HCT116 (cell line): ENCODE measurements at regions not wholly inside any gene's neighbourhood (a gene's known extent, or its start where the extent isn't known, plus 50 kb on each side); places are given as distances from the start of the nearest gene placed in this dataset.

Experiments used
- ATAC-seq: fragments of 200-7000 bp; cut with Tn5 transposase; 2 replicates; pipeline ENCODE4 v1.9.1; 2020; ENCODE audit warnings: mild to moderate bottlenecking, moderate library complexity
- BruUV-seq: library from RNA; stranded (reverse); fragments of 400-500 nt; replicated peaks from 2 replicates; lab custom pipeline; 2021; lab: Mats Ljungman, UMichigan
- CTCF ChIA-PET: fragments of 300-600 bp; sonication (Branson Sonifier 250); formaldehyde crosslinking; loops from one replicate; lab custom pipeline; 2021; ENCODE audit warnings: antibody characterized with exemption; lab: Charles Lee
- POLR2A ChIA-PET: fragments of 300-600, 350-600 bp; sonication (Branson Sonifier 250); formaldehyde crosslinking; loops from one replicate; lab custom pipeline; 2021; ENCODE audit warnings: antibody characterized with exemption; lab: Charles Lee
- RAD21 ChIA-PET, 2 experiments: fragments of 300-600 bp; sonication (Branson Sonifier 250); formaldehyde crosslinking; loops; one replicate each; lab custom pipeline; 2023; ENCODE audit warnings: low total read pairs in 2 of 2; ENCODE audit not compliant: uncharacterized antibody in 2 of 2, unreplicated experiment in 2 of 2, low non-redundant PET in 1 of 2; lab: Charles Lee
- DNase-seq: peaks from one replicate; pipeline ENCODE4 v3.0.0-alpha.2; 2010; ENCODE audit warnings: low read depth, low spot score
- H2AFZ ChIP-seq: fragments of 200-600 bp; shearing (Covaris generic), sonication (generic); 2 replicates; pipeline ENCODE4 v1.6.1; 2017; ENCODE audit warnings: low read depth, mixed run types, mixed read lengths, antibody characterized with exemption, low read length; ENCODE audit not compliant: poor library complexity, severe bottlenecking
- H3K27ac ChIP-seq: 2 replicates; pipeline ENCODE4 v1.5.1; 2012; ENCODE audit warnings: low read depth, low read length
- H3K27me3 ChIP-seq: fragments of 200-600 bp; sonication (generic); 2 replicates; pipeline ENCODE4 v1.6.1; 2016; ENCODE audit warnings: mixed run types, low read length, mixed read lengths; ENCODE audit not compliant: insufficient read depth
- H3K36me3 ChIP-seq, 2 experiments: fragments of 200-500 bp in 1 of 2; fragments of 200-600 bp in 1 of 2; sonication (Bioruptor generic) in 1 of 2; sonication (generic) in 1 of 2; 2 replicates each; pipeline versions ENCODE4 v1.5.1 to v1.6.1; 2014 to 2016; ENCODE audit warnings: low read length in 2 of 2, inconsistent platforms in 1 of 2, mixed read lengths in 1 of 2, mixed run types in 1 of 2; ENCODE audit not compliant: insufficient read depth in 2 of 2, control insufficient read depth in 1 of 2
- H3K4me1 ChIP-seq, 2 experiments: fragments of 200-600 bp in 1 of 2; sonication (generic) in 1 of 2; 2 replicates each; pipeline versions ENCODE4 v1.5.1 to v1.6.1; 2012 to 2017; ENCODE audit warnings: low read length in 2 of 2, inconsistent platforms in 1 of 2, mild to moderate bottlenecking in 1 of 2, mixed read lengths in 1 of 2, mixed run types in 1 of 2, moderate library complexity in 1 of 2; ENCODE audit not compliant: insufficient read depth in 2 of 2, control insufficient read depth in 1 of 2
- H3K4me2 ChIP-seq: fragments of 200-600 bp; sonication (generic); 2 replicates; pipeline ENCODE4 v1.6.1; 2017; ENCODE audit warnings: mixed run types, low read length, mixed read lengths
- H3K4me3 ChIP-seq, 2 experiments: fragments of 200-600 bp in 1 of 2; sonication (generic) in 1 of 2; replicated peaks in 1 of 2; 2 replicates each; pipeline ENCODE4 v1.5.1; 2011 to 2016; ENCODE audit warnings: low read length in 2 of 2, control low read depth in 1 of 2, low read depth in 1 of 2, mild to moderate bottlenecking in 1 of 2, mixed read lengths in 1 of 2, mixed run types in 1 of 2
- H3K79me2 ChIP-seq: fragments of 200-600 bp; sonication (generic); 2 replicates; pipeline ENCODE4 v1.6.1; 2017; ENCODE audit warnings: mild to moderate bottlenecking, mixed run types, low read length, moderate library complexity, mixed read lengths; ENCODE audit not compliant: insufficient read depth
- H3K9ac ChIP-seq: fragments of 200-600 bp; sonication (generic); 2 replicates; pipeline ENCODE4 v1.6.1; 2016; ENCODE audit warnings: low read length, mixed read lengths
- H3K9me2 ChIP-seq: fragments of 200-600 bp; sonication (generic), shearing (Covaris generic); 2 replicates; pipeline ENCODE4 v1.6.1; 2017; ENCODE audit warnings: mixed run types, mild to moderate bottlenecking, moderate library complexity; ENCODE audit not compliant: insufficient read depth
- H3K9me3 ChIP-seq, 2 experiments: fragments of 200-500 bp in 1 of 2; fragments of 200-600 bp in 1 of 2; sonication (Bioruptor generic) in 1 of 2; sonication (generic) in 1 of 2; 2 replicates each; pipeline ENCODE4 v1.6.1; 2014 to 2017; ENCODE audit warnings: low read length in 2 of 2, mixed read lengths in 2 of 2, inconsistent platforms in 1 of 2, low read depth in 1 of 2, mild to moderate bottlenecking in 1 of 2, mixed run types in 1 of 2, moderate library complexity in 1 of 2; ENCODE audit not compliant: control insufficient read depth in 1 of 2, insufficient read depth in 1 of 2
- H4K20me1 ChIP-seq: fragments of 200-600 bp; sonication (generic), shearing (Covaris generic); 2 replicates; pipeline ENCODE4 v1.6.1; 2017; ENCODE audit warnings: mixed run types, mild to moderate bottlenecking, moderate library complexity; ENCODE audit not compliant: insufficient read depth
- ATF3 ChIP-seq: IDR thresholded peaks from 2 replicates; pipeline ENCODE4 v1.6.1; 2012
- CBX3 ChIP-seq: IDR thresholded peaks from 2 replicates; pipeline ENCODE4 v1.6.1; 2012; ENCODE audit warnings: low read depth
- CTCF ChIP-seq, 3 experiments: fragments of 200-600 bp in 1 of 3; sonication (generic) in 1 of 3; IDR thresholded peaks in 2 of 3; conservative IDR thresholded peaks in 1 of 3; 2 replicates each; pipeline ENCODE4 v1.5.1; 2012 to 2017; ENCODE audit warnings: low read depth in 2 of 3, low read length in 2 of 3, antibody characterized with exemption in 1 of 3, borderline replicate concordance in 1 of 3, control low read depth in 1 of 3, mild to moderate bottlenecking in 1 of 3, mixed read lengths in 1 of 3, mixed run types in 1 of 3, moderate library complexity in 1 of 3; ENCODE audit not compliant: insufficient read depth in 1 of 3
- EGR1 ChIP-seq: IDR thresholded peaks from 2 replicates; pipeline ENCODE4 v1.6.1; 2012; ENCODE audit warnings: low read depth
- EZH2 ChIP-seq: fragments of 200-600 bp; sonication (generic); IDR thresholded peaks from 2 replicates; pipeline ENCODE4 v1.6.1; 2017; ENCODE audit warnings: antibody characterized with exemption, mixed run types
- EZH2phosphoT487 ChIP-seq: fragments of 200-600 bp; IDR thresholded peaks from 2 replicates; pipeline ENCODE4 v1.6.1; 2018; ENCODE audit warnings: antibody characterized with exemption, borderline replicate concordance
- FOSL1 ChIP-seq: IDR thresholded peaks from 2 replicates; pipeline ENCODE4 v1.6.1; 2012; ENCODE audit warnings: low read depth
- JUND ChIP-seq: IDR thresholded peaks from 2 replicates; pipeline ENCODE4 v1.6.1; 2012
- MAX ChIP-seq: IDR thresholded peaks from 2 replicates; pipeline ENCODE4 v1.6.1; 2012
- POLR2A ChIP-seq: IDR thresholded peaks from 2 replicates; pipeline ENCODE4 v1.7.0; 2011; ENCODE audit warnings: borderline replicate concordance; ENCODE audit not compliant: insufficient read depth, insufficient read length; ENCODE audit errors: extremely low read depth
- POLR2AphosphoS5 ChIP-seq: IDR thresholded peaks from 2 replicates; pipeline ENCODE4 v1.6.1; 2011; ENCODE audit warnings: mild to moderate bottlenecking, low read depth, low read length, moderate library complexity
- RAD21 ChIP-seq: IDR thresholded peaks from 2 replicates; pipeline ENCODE4 v1.6.1; 2012; ENCODE audit warnings: low read depth, mild to moderate bottlenecking
- REST ChIP-seq: IDR thresholded peaks from 2 replicates; pipeline ENCODE4 v1.6.1; 2012; ENCODE audit warnings: low read depth
- SIN3A ChIP-seq: IDR thresholded peaks from 2 replicates; pipeline ENCODE4 v1.6.1; 2012; ENCODE audit warnings: low read depth
- SP1 ChIP-seq: IDR thresholded peaks from 2 replicates; pipeline ENCODE4 v1.6.1; 2012; ENCODE audit warnings: low read depth
- SRF ChIP-seq: IDR thresholded peaks from 2 replicates; pipeline ENCODE4 v1.6.1; 2012; ENCODE audit warnings: low read depth
- TCF7L2 ChIP-seq: IDR thresholded peaks from 2 replicates; pipeline ENCODE4 v1.7.0; 2011; ENCODE audit warnings: borderline replicate concordance, inconsistent platforms; ENCODE audit not compliant: insufficient read depth, insufficient read length; ENCODE audit errors: extremely low read depth
- YY1 ChIP-seq: IDR thresholded peaks from 2 replicates; pipeline ENCODE4 v1.6.1; 2011; ENCODE audit warnings: low read length, low read depth, moderate library complexity, mild to moderate bottlenecking; ENCODE audit not compliant: insufficient replicate concordance; ENCODE audit errors: extremely low read depth
- ZFX ChIP-seq: fragments of 450-650 bp; IDR thresholded peaks from 2 replicates; pipeline ENCODE4 v1.6.1; 2017
- ZNF274 ChIP-seq: fragments of 200-500 bp; sonication (Bioruptor generic); IDR thresholded peaks from 2 replicates; pipeline ENCODE4 v1.6.1; 2014; ENCODE audit warnings: mild to moderate bottlenecking, low read depth, low read length, inconsistent platforms
- intact Hi-C: fragments of 100-400 bp; cut with micrococcal nuclease; formaldehyde crosslinking; loops from 2 replicates; pipeline ENCODE4 v1.10.0; 2022

DNA sequence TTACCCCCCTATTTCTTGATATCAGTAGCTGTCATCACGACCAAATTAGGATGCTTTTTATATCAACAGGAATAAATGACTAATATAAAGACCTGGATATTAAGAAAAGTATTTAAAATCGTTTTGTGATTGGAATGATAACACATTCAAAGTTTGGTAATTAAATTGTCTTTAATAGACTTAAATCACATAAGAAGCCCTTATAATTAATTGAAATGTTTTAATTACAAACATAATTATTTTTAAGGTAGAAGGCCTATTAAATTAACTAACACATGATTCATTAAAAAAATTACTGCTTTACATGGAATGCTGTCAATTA is 412.4 kb downstream of the FUT8 start:
- DNase-seq (no peak), ATAC-seq (no peak)
- TF ChIP-seq YY1 (no peak), REST (no peak), POLR2AphosphoS5 (no peak), POLR2A (no peak), EZH2 (no peak), ATF3 (no peak), CBX3 (no peak), JUND (no peak), SRF (no peak), MAX (no peak), EGR1 (no peak), CTCF (IDR thresholded peaks at IDR 0.05 in 2 of 3, conservative IDR thresholded peaks at IDR 0.05 in 1 of 3; ENCODE audit: borderline replicate concordance in 1 of 3, insufficient read depth in 1 of 3, low read depth in 2 of 3, low read length in 2 of 3) (no peak), ZNF274 (no peak), FOSL1 (no peak), RAD21 (no peak), SIN3A (no peak), SP1 (no peak), TCF7L2 (no peak), EZH2phosphoT487 (no peak), ZFX (no peak)
- Histone ChIP-seq H4K20me1 (no peaks in the 10 kb centered on the region), H3K79me2 (no peaks in the 10 kb centered on the region), H3K9me3 (no peaks in the 10 kb centered on the region), H3K9me2 (no peaks in the 10 kb centered on the region), H3K4me2 (no peak overlapping the region), H3K36me3 (no peaks in the 10 kb centered on the region), H3K4me3 (no peak overlapping the region), H3K9ac (no peak overlapping the region), H2AFZ (peak overlapping the region; percentile 12), H3K27me3 (peaks cover 21% of the 10 kb centered on the region; the same call in 1 of the 2 replicates), H3K4me1 (no peaks in the 10 kb centered on the region), H3K27ac (no peak overlapping the region)
- CTCF ChIA-PET = interaction anchor here (0.7 to 4.4 kb wide), 24 partner anchors 8 to 663 kb away, joined by 3 to 99 read pairs (median 5); partner anchors contain the start of gene FUT8
- BruUV-seq = no TSS peak
- intact Hi-C loops = loop anchor here (1.0 to 2.0 kb wide), 3 partner anchors 412 to 660 kb away; partner anchors contain the start of gene FUT8
- RAD21 ChIA-PET = interaction anchor here (0.6 to 2.1 kb wide), 6 partner anchors 410 to 661 kb away, joined by 3 to 18 read pairs (median 8); partner anchors contain the start of gene FUT8 (in 2 of the 2)
- POLR2A ChIA-PET = interaction anchor here (1.0 to 1.2 kb wide), 2 partner anchors 410 to 413 kb away, joined by 3 read pairs; no protein-coding TSS in a partner anchor
